Keratinocyte (primary cell): ENCODE measurements at regions not wholly inside any gene's neighbourhood (a gene's known extent, or its start where the extent isn't known, plus 50 kb on each side); places are given as distances from the start of the nearest gene placed in this dataset.

Experiments
- DNase-seq: peaks from one replicate; pipeline ENCODE4 v3.0.0-alpha.2; 2011; ENCODE audit warnings: low read depth, missing footprints, low spot score
- FAIRE-seq: peaks from 2 replicates; lab custom pipeline; 2011; peaks lifted over from hg19 to GRCh38; lab: Jason Lieb, UNC
- H2AFZ ChIP-seq: 2 replicates; pipeline ENCODE4 v1.6.0; 2012; ENCODE audit warnings: low read length, control low read depth, inconsistent platforms; ENCODE audit not compliant: control insufficient read depth
- H3K27ac ChIP-seq: 2 replicates; pipeline ENCODE4 v1.5.1; 2011; ENCODE audit warnings: low read length; ENCODE audit not compliant: control insufficient read depth, insufficient read depth
- H3K27me3 ChIP-seq: 3 replicates; pipeline ENCODE4 v1.6.0; 2011; ENCODE audit warnings: low read length; ENCODE audit not compliant: control insufficient read depth, insufficient read depth; ENCODE audit errors: extremely low read depth
- H3K36me3 ChIP-seq, 2 experiments: 2 replicates in 1 of 2; 3 replicates in 1 of 2; pipeline ENCODE4 v1.5.1; 2011; ENCODE audit warnings: low read length in 2 of 2, mild to moderate bottlenecking in 1 of 2; ENCODE audit not compliant: control insufficient read depth in 2 of 2, insufficient read depth in 2 of 2; ENCODE audit errors: extremely low read depth in 1 of 2
- H3K4me1 ChIP-seq: 3 replicates; pipeline ENCODE4 v1.5.1; 2011; ENCODE audit warnings: low read length; ENCODE audit not compliant: control insufficient read depth, insufficient read depth; ENCODE audit errors: extremely low read depth
- H3K4me2 ChIP-seq: 3 replicates; pipeline ENCODE4 v1.6.0; 2011; ENCODE audit warnings: low read depth, low read length; ENCODE audit not compliant: control insufficient read depth, insufficient read depth; ENCODE audit errors: extremely low read depth
- H3K4me3 ChIP-seq, 3 experiments: fragments of 200-600 bp in 1 of 3; sonication (generic) in 1 of 3; 2 replicates in 2 of 3; 3 replicates in 1 of 3; pipeline ENCODE4 v1.5.1; 2011 to 2016; ENCODE audit warnings: low read length in 3 of 3, mild to moderate bottlenecking in 3 of 3, control low read depth in 2 of 3, inconsistent platforms in 1 of 3, low read depth in 1 of 3, mixed read lengths in 1 of 3, mixed run types in 1 of 3, moderate library complexity in 1 of 3; ENCODE audit not compliant: control insufficient read depth in 2 of 3, insufficient read depth in 2 of 3; ENCODE audit errors: extremely low read depth in 1 of 3
- H3K79me2 ChIP-seq: 2 replicates; pipeline ENCODE4 v1.6.0; 2012; ENCODE audit warnings: low read length; ENCODE audit not compliant: control insufficient read depth, insufficient read depth
- H3K9ac ChIP-seq: 3 replicates; pipeline ENCODE4 v1.6.0; 2011; ENCODE audit warnings: low read length; ENCODE audit not compliant: control insufficient read depth, insufficient read depth; ENCODE audit errors: extremely low read depth
- H3K9me1 ChIP-seq: 3 replicates; pipeline ENCODE4 v1.6.0; 2011; ENCODE audit warnings: low read length; ENCODE audit not compliant: control insufficient read depth, insufficient read depth; ENCODE audit errors: extremely low read depth
- H3K9me3 ChIP-seq: 2 replicates; pipeline ENCODE4 v1.5.1; 2012; ENCODE audit warnings: low read depth, low read length; ENCODE audit not compliant: control insufficient read depth
- H4K20me1 ChIP-seq: 3 replicates; pipeline ENCODE4 v1.6.0; 2011; ENCODE audit warnings: low read length; ENCODE audit not compliant: control insufficient read depth, insufficient read depth; ENCODE audit errors: extremely low read depth
- EZH2 ChIP-seq: IDR thresholded peaks from one replicate; pipeline ENCODE4 v1.6.1; 2012; ENCODE audit warnings: inconsistent platforms, mild to moderate bottlenecking, low read length, moderate library complexity
- dilution Hi-C: fragments of 300-500 bp; cut with MboI; formaldehyde crosslinking; loops from one replicate; pipeline ENCODE4 v1.7.0; 2020; ENCODE audit warnings: low sequenced_read_pairs; ENCODE audit not compliant: extremely low pct_ligation_motif_present
- TF ChIP-seq, protein P1 (sequence below), 3 experiments: IDR thresholded peaks in 1 of 3; conservative IDR thresholded peaks in 1 of 3; optimal IDR thresholded peaks in 1 of 3; 2 replicates in 2 of 3; 3 replicates in 1 of 3; pipeline versions ENCODE3 to v1.5.1; 2011; ENCODE audit warnings: low read length in 3 of 3, mild to moderate bottlenecking in 3 of 3, moderate library complexity in 2 of 3, control low read depth in 1 of 3, inconsistent platforms in 1 of 3; ENCODE audit not compliant: insufficient read depth in 2 of 3; ENCODE audit errors: extremely low read depth in 1 of 3

DNA sequence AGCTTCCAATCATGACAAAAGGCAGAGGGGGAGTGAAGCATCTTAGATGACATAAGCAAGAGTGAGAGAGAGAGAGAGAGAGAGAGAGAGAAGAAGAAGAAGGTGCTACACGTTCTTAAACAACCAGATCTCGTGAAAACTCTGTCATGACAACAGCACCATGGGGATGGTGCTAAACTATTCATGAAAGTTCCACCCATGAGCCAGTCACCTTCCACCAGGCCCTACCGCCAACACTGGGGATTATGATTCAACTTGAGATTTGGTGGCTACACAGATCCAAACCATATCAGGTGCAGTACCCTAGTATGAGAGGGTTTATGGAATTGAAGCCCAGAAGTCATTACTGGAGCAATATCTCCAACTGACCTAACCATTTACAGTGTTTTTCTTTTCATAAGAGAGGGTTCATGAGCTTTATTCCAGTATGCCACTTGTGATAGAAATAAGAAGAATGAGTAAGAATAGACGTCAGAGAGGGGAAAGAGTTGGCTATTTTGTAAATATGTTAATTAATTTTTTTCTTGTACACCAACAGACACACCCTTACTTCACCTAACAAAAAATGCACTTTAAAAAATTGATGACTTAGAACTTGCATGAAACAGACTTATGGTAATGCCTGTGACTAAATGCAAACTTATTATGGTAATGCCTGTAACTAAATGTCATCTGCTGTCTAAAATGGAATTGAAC lies 680.4 kb upstream of the ITGA1 start:
- Histone ChIP-seq H3K9me1 (no peaks in the 10 kb centered on the region), H3K4me2 (no peak overlapping the region), H3K9ac (no peak overlapping the region), H3K4me1 (no peaks in the 10 kb centered on the region), H3K9me3 (no peaks in the 10 kb centered on the region), H4K20me1 (no peaks in the 10 kb centered on the region), H3K79me2 (no peaks in the 10 kb centered on the region), H2AFZ (no peak overlapping the region), H3K27ac (no peak overlapping the region), H3K4me3 (no peak overlapping the region), H3K36me3 (no peaks in the 10 kb centered on the region), H3K27me3 (no peaks in the 10 kb centered on the region)
- TF ChIP-seq EZH2, result no peak
- TF ChIP-seq, protein P1, sequence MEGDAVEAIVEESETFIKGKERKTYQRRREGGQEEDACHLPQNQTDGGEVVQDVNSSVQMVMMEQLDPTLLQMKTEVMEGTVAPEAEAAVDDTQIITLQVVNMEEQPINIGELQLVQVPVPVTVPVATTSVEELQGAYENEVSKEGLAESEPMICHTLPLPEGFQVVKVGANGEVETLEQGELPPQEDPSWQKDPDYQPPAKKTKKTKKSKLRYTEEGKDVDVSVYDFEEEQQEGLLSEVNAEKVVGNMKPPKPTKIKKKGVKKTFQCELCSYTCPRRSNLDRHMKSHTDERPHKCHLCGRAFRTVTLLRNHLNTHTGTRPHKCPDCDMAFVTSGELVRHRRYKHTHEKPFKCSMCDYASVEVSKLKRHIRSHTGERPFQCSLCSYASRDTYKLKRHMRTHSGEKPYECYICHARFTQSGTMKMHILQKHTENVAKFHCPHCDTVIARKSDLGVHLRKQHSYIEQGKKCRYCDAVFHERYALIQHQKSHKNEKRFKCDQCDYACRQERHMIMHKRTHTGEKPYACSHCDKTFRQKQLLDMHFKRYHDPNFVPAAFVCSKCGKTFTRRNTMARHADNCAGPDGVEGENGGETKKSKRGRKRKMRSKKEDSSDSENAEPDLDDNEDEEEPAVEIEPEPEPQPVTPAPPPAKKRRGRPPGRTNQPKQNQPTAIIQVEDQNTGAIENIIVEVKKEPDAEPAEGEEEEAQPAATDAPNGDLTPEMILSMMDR (optimal IDR thresholded peaks at IDR 0.05 in 1 of 3, IDR thresholded peaks at IDR 0.05 in 1 of 3, conservative IDR thresholded peaks at IDR 0.05 in 1 of 3; ENCODE audit: extremely low read depth in 1 of 3, insufficient read depth in 2 of 3, low read length in 3 of 3), result no peak
- dilution Hi-C loops, result no loop called here
- FAIRE-seq, result no peak
- no peak for DNase-seq

DNA sequence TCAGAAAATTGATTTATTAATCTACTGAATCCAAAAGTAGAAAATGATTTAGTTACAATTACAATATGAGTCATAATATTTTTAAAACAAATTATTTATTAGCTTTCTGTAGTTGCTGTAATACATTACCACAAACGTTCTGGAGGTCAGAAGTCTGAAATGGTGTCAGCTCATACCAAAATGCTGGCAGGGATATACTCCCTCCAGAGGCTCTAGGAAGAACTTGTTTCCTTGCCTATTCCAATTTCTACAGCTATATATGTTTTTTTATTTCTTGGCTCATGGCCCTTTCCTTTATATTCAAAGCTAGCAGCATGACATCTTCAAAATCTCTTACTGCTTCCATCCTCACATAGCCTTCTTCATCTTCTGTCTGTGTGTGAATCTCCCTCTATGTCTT lies 667.9 kb upstream of the ITGA1 start:
- no peaks in the 10 kb centered on the region for H4K20me1 ChIP-seq
- no peak for FAIRE-seq
- H3K79me2 ChIP-seq, result no peaks in the 10 kb centered on the region
- H3K27ac ChIP-seq, result no peak overlapping the region
- H3K4me3 ChIP-seq, result no peak overlapping the region
- no peaks in the 10 kb centered on the region for H3K9me1 ChIP-seq
- TF ChIP-seq EZH2, result no peak
- TF ChIP-seq, protein P1 (optimal IDR thresholded peaks at IDR 0.05 in 1 of 3, IDR thresholded peaks at IDR 0.05 in 1 of 3, conservative IDR thresholded peaks at IDR 0.05 in 1 of 3; ENCODE audit: extremely low read depth in 1 of 3, insufficient read depth in 2 of 3, low read length in 3 of 3), result peak in 1 of 3 experiments; percentile 20
- H3K4me1 ChIP-seq, result no peaks in the 10 kb centered on the region
- dilution Hi-C loops, result no loop called here
- no peak overlapping the region for H2AFZ ChIP-seq
- H3K9ac ChIP-seq, result no peak overlapping the region
- H3K27me3 ChIP-seq, result no peaks in the 10 kb centered on the region
- H3K9me3 ChIP-seq, result no peaks in the 10 kb centered on the region
- H3K36me3 ChIP-seq, result no peaks in the 10 kb centered on the region
- no peak for DNase-seq
- H3K4me2 ChIP-seq, result no peak overlapping the region
